ENCODE measurements at regions not wholly inside any gene's neighbourhood (a gene's known extent, or its start where the extent isn't known, plus 50 kb on each side); places are given as distances from the start of the nearest gene placed in this dataset.

DNA sequence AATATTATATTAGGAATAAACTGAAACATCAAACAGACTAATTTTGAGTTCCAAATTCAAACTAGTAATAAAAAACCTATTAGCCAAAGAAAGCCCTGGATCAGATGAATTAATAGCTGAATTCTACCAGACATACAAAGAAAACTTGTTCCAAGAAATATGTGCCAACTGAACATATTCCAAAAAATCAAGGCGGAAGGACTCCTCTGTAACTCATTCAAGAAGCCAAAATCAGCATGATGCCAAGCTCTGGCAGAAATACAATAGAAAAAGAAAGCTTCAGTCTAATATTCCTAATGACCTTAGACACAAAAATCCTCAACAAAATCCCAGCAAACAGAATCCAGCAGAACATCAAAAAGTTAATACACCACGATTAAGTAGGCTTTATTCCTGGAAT, 619.1 kb upstream of the COX7C start:
- Histone ChIP-seq H2BK20ac (ENCODE audit: low read length) (no peak overlapping the region), H3K79me2 (ENCODE audit: control insufficient read depth in 1 of 2, insufficient read depth in 2 of 2, low read length in 2 of 2) (no peaks in the 10 kb centered on the region), H4K8ac (ENCODE audit: extremely low read depth, insufficient read depth, low read length) (no peak overlapping the region), H3K27me3 (replicated peaks in 1 of 4; ENCODE audit: control insufficient read depth in 3 of 4, extremely low read depth in 1 of 4, insufficient read depth in 3 of 4, low read length in 3 of 4) (no peaks in the 10 kb centered on the region), H2BK120ac (replicated peaks; ENCODE audit: low read depth, low read length) (no peak overlapping the region), H2BK15ac (ENCODE audit: low read length) (no peak overlapping the region), H3K4me3 (ENCODE audit: extremely low read depth in 1 of 4, insufficient read depth in 2 of 4, low read depth in 3 of 4, low read length in 4 of 4) (no peak overlapping the region), H3K27ac (ENCODE audit: low read depth, low read length) (no peak overlapping the region), H3K9ac (replicated peaks in 1 of 4; ENCODE audit: extremely low read depth in 1 of 4, low read depth in 3 of 4, low read length in 3 of 4) (no peak overlapping the region), H3K4me2 (ENCODE audit: insufficient read depth in 1 of 2, low read depth in 2 of 2, low read length in 2 of 2) (no peak overlapping the region), H3K18ac (ENCODE audit: extremely low read depth, low read length) (no peak overlapping the region), H3K23ac (ENCODE audit: insufficient read length) (no peak overlapping the region), H4K91ac (replicated peaks; ENCODE audit: insufficient read length, low read length) (no peak overlapping the region), H3K14ac (ENCODE audit: insufficient read length) (no peak overlapping the region), H2AK5ac (ENCODE audit: low read depth, low read length) (no peak overlapping the region), H3K9me3 (ENCODE audit: insufficient read depth in 2 of 2, low read depth in 1 of 2, low read length in 1 of 2) (no peaks in the 10 kb centered on the region), H3K4me1 (replicated peaks in 1 of 4; ENCODE audit: control insufficient read depth in 3 of 4, insufficient read depth in 4 of 4, low read length in 3 of 4) (no peaks in the 10 kb centered on the region), H3K56ac (replicated peaks; ENCODE audit: insufficient read length, low read depth, low read length) (no peak overlapping the region), H2BK12ac (ENCODE audit: low read depth, low read length) (no peak overlapping the region), H2AFZ (ENCODE audit: low read length) (no peak overlapping the region), H2BK5ac (ENCODE audit: low read depth, low read length) (no peak overlapping the region), H3K23me2 (ENCODE audit: low read depth, low read length) (no peaks in the 10 kb centered on the region), H3K4ac (replicated peaks; ENCODE audit: insufficient read length, low read depth, low read length) (no peak overlapping the region), H3K36me3 (ENCODE audit: control insufficient read depth in 2 of 4, insufficient read depth in 4 of 4, low read length in 3 of 4) (no peaks in the 10 kb centered on the region), H4K5ac (ENCODE audit: insufficient read length, low read depth, low read length) (no peak overlapping the region), H3K79me1 (ENCODE audit: low read depth, low read length) (no peaks in the 10 kb centered on the region), H4K20me1 (replicated peaks in 1 of 2; ENCODE audit: control insufficient read depth in 1 of 2, insufficient read depth in 2 of 2, low read length in 2 of 2) (no peaks in the 10 kb centered on the region)
- 48% methylated on average over 2 of the region's 2 CpGs; no CpG with 5 or more reads in 1 of the 2 experiments for WGBS, 2 experiments (ENCODE audit: extremely low coverage in 1 of 2, insufficient coverage in 1 of 2, insufficient read length in 1 of 2, insufficient replicate concordance in 2 of 2, low coverage in 1 of 2, low lambda C conversion rate in 2 of 2, missing lambda C conversion rate in 1 of 2)
- no peak for TF ChIP-seq CHD1 (IDR thresholded peaks at IDR 0.05; ENCODE audit: low read depth, low read length)
- ChIA-PET POLR2A (ENCODE audit: partially characterized antibody) (no interaction called here), CTCF (ENCODE audit: partially characterized antibody) (no interaction called here)
- DNase-seq (ENCODE audit: low read depth in 1 of 2, low spot score in 2 of 2) (no peak), FAIRE-seq (no peak)

All from H1 (cell line).